ENCODE measurements at regions not wholly inside any gene's neighbourhood (a gene's known extent, or its start where the extent isn't known, plus 50 kb on each side); places are given as distances from the start of the nearest gene placed in this dataset.
"Not testable (repeated sequence)": the region's sequence is repeated elsewhere in the genome, so short reads cannot be mapped to it uniquely, and the experiment has no call there.

DNA sequence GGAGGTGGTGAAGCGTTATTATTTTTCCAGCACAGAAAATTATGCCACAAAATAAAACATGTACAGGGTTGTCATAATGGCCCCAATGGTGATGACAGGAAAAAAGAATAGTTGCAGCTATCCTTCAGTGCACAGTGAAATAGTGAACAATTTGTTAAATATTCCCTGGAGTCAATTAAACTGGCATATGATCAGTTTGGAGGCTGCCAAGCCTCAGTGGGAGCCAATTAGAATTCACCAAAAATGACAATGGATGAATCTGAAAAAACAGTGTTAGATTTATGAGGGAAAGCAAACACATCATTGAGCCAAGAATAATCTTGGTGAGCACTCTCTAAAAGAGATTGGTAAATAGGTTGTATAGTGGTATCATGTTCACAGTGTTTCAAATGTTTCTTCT is 146.3 kb downstream of the OTUD1 start:
- Histone ChIP-seq H3K9me3 (ENCODE audit: control insufficient read depth in 5 of 5, low read length in 5 of 5) (no peaks in the 10 kb centered on the region), H3K9ac (ENCODE audit: low read length in 5 of 5) (no peak overlapping the region), H3K4me3 (ENCODE audit: low read depth in 1 of 5, low read length in 5 of 5) (no peak overlapping the region), H3K27ac (ENCODE audit: low read depth, low read length) (no peak overlapping the region), H3K4me1 (ENCODE audit: control insufficient read depth in 5 of 5, insufficient read depth in 5 of 5, low read length in 5 of 5) (no peaks in the 10 kb centered on the region), H3K36me3 (ENCODE audit: control insufficient read depth in 5 of 5, insufficient read depth in 5 of 5, low read length in 5 of 5) (no peaks in the 10 kb centered on the region), H3K27me3 (ENCODE audit: control insufficient read depth in 5 of 5, insufficient read depth in 4 of 5, low read length in 5 of 5) (no peaks in the 10 kb centered on the region)

DNA sequence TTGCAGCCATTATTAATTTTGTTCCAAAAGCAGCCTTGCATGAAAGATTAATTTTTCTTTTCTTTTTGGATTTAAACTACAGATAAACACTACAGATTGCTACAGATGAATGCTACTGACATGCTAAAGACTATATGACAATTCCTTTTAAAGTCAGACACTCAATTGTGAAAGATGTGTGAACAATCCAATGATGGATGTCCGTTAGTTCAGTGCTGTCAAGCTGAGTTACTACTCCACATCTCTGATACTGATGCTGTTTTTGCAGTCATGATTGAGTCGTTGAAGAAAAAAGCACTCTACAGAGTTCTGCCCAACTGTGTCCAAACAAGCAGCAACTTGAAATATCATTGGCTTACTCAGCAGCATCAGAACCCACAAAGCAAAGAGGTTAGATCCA is 146.8 kb downstream of the OTUD1 start:
- H3K9ac ChIP-seq (ENCODE audit: low read length in 5 of 5): no peak overlapping the region
- H3K36me3 ChIP-seq (ENCODE audit: control insufficient read depth in 5 of 5, insufficient read depth in 5 of 5, low read length in 5 of 5): no peaks in the 10 kb centered on the region
- no peaks in the 10 kb centered on the region for H3K9me3 ChIP-seq (ENCODE audit: control insufficient read depth in 5 of 5, low read length in 5 of 5)
- H3K27me3 ChIP-seq (ENCODE audit: control insufficient read depth in 5 of 5, insufficient read depth in 4 of 5, low read length in 5 of 5): no peaks in the 10 kb centered on the region
- H3K27ac ChIP-seq (ENCODE audit: low read depth, low read length): no peak overlapping the region
- no peak overlapping the region for H3K4me3 ChIP-seq (ENCODE audit: low read depth in 1 of 5, low read length in 5 of 5)
- no peaks in the 10 kb centered on the region for H3K4me1 ChIP-seq (ENCODE audit: control insufficient read depth in 5 of 5, insufficient read depth in 5 of 5, low read length in 5 of 5)

- not testable (repeated sequence) for H3K9me3 ChIP-seq (ENCODE audit: control insufficient read depth in 5 of 5, low read length in 5 of 5); H3K36me3 ChIP-seq (ENCODE audit: control insufficient read depth in 5 of 5, insufficient read depth in 5 of 5, low read length in 5 of 5); H3K4me3 ChIP-seq (ENCODE audit: low read depth in 1 of 5, low read length in 5 of 5); H3K27ac ChIP-seq (ENCODE audit: low read depth, low read length); H3K9ac ChIP-seq (ENCODE audit: low read length in 5 of 5); H3K27me3 ChIP-seq (ENCODE audit: control insufficient read depth in 5 of 5, insufficient read depth in 4 of 5, low read length in 5 of 5); H3K4me1 ChIP-seq (ENCODE audit: control insufficient read depth in 5 of 5, insufficient read depth in 5 of 5, low read length in 5 of 5)
Measured at GRCh38 chr10:23595278-23595677, 156.4 kb downstream of the OTUD1 start.

- H3K9ac ChIP-seq (ENCODE audit: low read length in 5 of 5): no peak overlapping the region
- no peak overlapping the region for H3K27ac ChIP-seq (ENCODE audit: low read depth, low read length)
- H3K36me3 ChIP-seq (ENCODE audit: control insufficient read depth in 5 of 5, insufficient read depth in 5 of 5, low read length in 5 of 5): no peaks in the 10 kb centered on the region
- H3K27me3 ChIP-seq (ENCODE audit: control insufficient read depth in 5 of 5, insufficient read depth in 4 of 5, low read length in 5 of 5): no peaks in the 10 kb centered on the region
- no peak overlapping the region for H3K4me3 ChIP-seq (ENCODE audit: low read depth in 1 of 5, low read length in 5 of 5)
- H3K9me3 ChIP-seq (ENCODE audit: control insufficient read depth in 5 of 5, low read length in 5 of 5): no peaks in the 10 kb centered on the region
- H3K4me1 ChIP-seq (ENCODE audit: control insufficient read depth in 5 of 5, insufficient read depth in 5 of 5, low read length in 5 of 5): peaks cover 0 to 10% (median 0%) of the 10 kb centered on the region in 5 donors
Measured at GRCh38 chr10:23604613-23605012, 165.7 kb downstream of the OTUD1 start.

GRCh38 chr10:23606456-23606855 is 167.6 kb downstream of the OTUD1 start:
- Histone ChIP-seq H3K27me3 (ENCODE audit: control insufficient read depth in 5 of 5, insufficient read depth in 4 of 5, low read length in 5 of 5) (no peaks in the 10 kb centered on the region), H3K9me3 (ENCODE audit: control insufficient read depth in 5 of 5, low read length in 5 of 5) (no peaks in the 10 kb centered on the region), H3K9ac (ENCODE audit: low read length in 5 of 5) (no peak overlapping the region), H3K36me3 (ENCODE audit: control insufficient read depth in 5 of 5, insufficient read depth in 5 of 5, low read length in 5 of 5) (no peaks in the 10 kb centered on the region), H3K27ac (ENCODE audit: low read depth, low read length) (no peak overlapping the region), H3K4me3 (ENCODE audit: low read depth in 1 of 5, low read length in 5 of 5) (no peak overlapping the region), H3K4me1 (ENCODE audit: control insufficient read depth in 5 of 5, insufficient read depth in 5 of 5, low read length in 5 of 5) (peaks cover 0 to 28% (median 14%) of the 10 kb centered on the region in 5 donors)

- Histone ChIP-seq H3K36me3 (ENCODE audit: control insufficient read depth in 5 of 5, insufficient read depth in 5 of 5, low read length in 5 of 5) (no peaks in the 10 kb centered on the region), H3K4me3 (ENCODE audit: low read depth in 1 of 5, low read length in 5 of 5) (no peak overlapping the region), H3K9ac (ENCODE audit: low read length in 5 of 5) (no peak overlapping the region), H3K27ac (ENCODE audit: low read depth, low read length) (no peak overlapping the region), H3K4me1 (ENCODE audit: control insufficient read depth in 5 of 5, insufficient read depth in 5 of 5, low read length in 5 of 5) (peaks cover 0 to 31% (median 14%) of the 10 kb centered on the region in 5 donors), H3K27me3 (ENCODE audit: control insufficient read depth in 5 of 5, insufficient read depth in 4 of 5, low read length in 5 of 5) (no peaks in the 10 kb centered on the region), H3K9me3 (ENCODE audit: control insufficient read depth in 5 of 5, low read length in 5 of 5) (no peaks in the 10 kb centered on the region)
Measured at GRCh38 chr10:23608926-23609325, 170.1 kb downstream of the OTUD1 start.

- peak overlapping the region; percentile 74 for H3K27ac ChIP-seq (ENCODE audit: low read depth, low read length)
- H3K9ac ChIP-seq (ENCODE audit: low read length in 5 of 5): no peak overlapping the region
- H3K36me3 ChIP-seq (ENCODE audit: control insufficient read depth in 5 of 5, insufficient read depth in 5 of 5, low read length in 5 of 5): no peaks in the 10 kb centered on the region
- H3K4me3 ChIP-seq (ENCODE audit: low read depth in 1 of 5, low read length in 5 of 5): peak overlapping the region in 1 of 5 donors; percentile 4
- peaks cover 0 to 31% (median 14%) of the 10 kb centered on the region in 5 donors for H3K4me1 ChIP-seq (ENCODE audit: control insufficient read depth in 5 of 5, insufficient read depth in 5 of 5, low read length in 5 of 5)
- no peaks in the 10 kb centered on the region for H3K9me3 ChIP-seq (ENCODE audit: control insufficient read depth in 5 of 5, low read length in 5 of 5)
- H3K27me3 ChIP-seq (ENCODE audit: control insufficient read depth in 5 of 5, insufficient read depth in 4 of 5, low read length in 5 of 5): no peaks in the 10 kb centered on the region
Measured at GRCh38 chr10:23610626-23611307, 171.9 kb downstream of the OTUD1 start.

- Histone ChIP-seq H3K9me3 (ENCODE audit: control insufficient read depth in 5 of 5, low read length in 5 of 5) (no peaks in the 10 kb centered on the region), H3K36me3 (ENCODE audit: control insufficient read depth in 5 of 5, insufficient read depth in 5 of 5, low read length in 5 of 5) (no peaks in the 10 kb centered on the region), H3K4me1 (ENCODE audit: control insufficient read depth in 5 of 5, insufficient read depth in 5 of 5, low read length in 5 of 5) (peaks cover 0 to 31% (median 14%) of the 10 kb centered on the region in 5 donors), H3K4me3 (ENCODE audit: low read depth in 1 of 5, low read length in 5 of 5) (no peak overlapping the region), H3K9ac (ENCODE audit: low read length in 5 of 5) (no peak overlapping the region), H3K27ac (ENCODE audit: low read depth, low read length) (peak overlapping the region; percentile 74), H3K27me3 (ENCODE audit: control insufficient read depth in 5 of 5, insufficient read depth in 4 of 5, low read length in 5 of 5) (no peaks in the 10 kb centered on the region)
Measured at GRCh38 chr10:23611308-23612029, 172.6 kb downstream of the OTUD1 start.

GRCh38 chr10:23613900-23614299 is 175.0 kb downstream of the OTUD1 start:
- H3K27me3 ChIP-seq (ENCODE audit: control insufficient read depth in 5 of 5, insufficient read depth in 4 of 5, low read length in 5 of 5): no peaks in the 10 kb centered on the region
- no peak overlapping the region for H3K9ac ChIP-seq (ENCODE audit: low read length in 5 of 5)
- H3K36me3 ChIP-seq (ENCODE audit: control insufficient read depth in 5 of 5, insufficient read depth in 5 of 5, low read length in 5 of 5): no peaks in the 10 kb centered on the region
- H3K4me1 ChIP-seq (ENCODE audit: control insufficient read depth in 5 of 5, insufficient read depth in 5 of 5, low read length in 5 of 5): peaks cover 0 to 25% (median 14%) of the 10 kb centered on the region in 5 donors
- no peak overlapping the region for H3K4me3 ChIP-seq (ENCODE audit: low read depth in 1 of 5, low read length in 5 of 5)
- no peak overlapping the region for H3K27ac ChIP-seq (ENCODE audit: low read depth, low read length)
- H3K9me3 ChIP-seq (ENCODE audit: control insufficient read depth in 5 of 5, low read length in 5 of 5): no peaks in the 10 kb centered on the region

DNA sequence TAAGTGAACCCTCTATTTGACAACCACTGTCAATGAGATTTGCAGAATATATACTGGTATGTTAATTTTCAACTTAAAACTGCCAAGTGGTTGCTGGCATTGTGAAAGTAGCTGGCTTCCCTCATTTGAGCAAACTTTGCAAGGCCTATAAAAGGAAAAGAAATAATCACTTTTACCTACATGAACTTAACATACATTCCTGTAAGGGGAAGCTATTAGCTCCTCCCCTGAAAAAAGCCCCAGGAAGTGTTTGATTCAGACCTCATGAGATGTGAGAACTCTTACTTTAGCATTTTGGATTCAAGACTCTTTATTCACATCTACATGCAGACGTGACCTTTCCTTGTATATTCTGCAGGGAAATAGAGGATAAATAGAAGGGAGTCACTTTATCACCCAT is 175.6 kb downstream of the OTUD1 start:
- no peak overlapping the region for H3K27ac ChIP-seq (ENCODE audit: low read depth, low read length)
- no peaks in the 10 kb centered on the region for H3K27me3 ChIP-seq (ENCODE audit: control insufficient read depth in 5 of 5, insufficient read depth in 4 of 5, low read length in 5 of 5)
- no peak overlapping the region for H3K4me3 ChIP-seq (ENCODE audit: low read depth in 1 of 5, low read length in 5 of 5)
- H3K9ac ChIP-seq (ENCODE audit: low read length in 5 of 5): no peak overlapping the region
- peaks cover 0 to 22% (median 14%) of the 10 kb centered on the region in 5 donors for H3K4me1 ChIP-seq (ENCODE audit: control insufficient read depth in 5 of 5, insufficient read depth in 5 of 5, low read length in 5 of 5)
- no peaks in the 10 kb centered on the region for H3K9me3 ChIP-seq (ENCODE audit: control insufficient read depth in 5 of 5, low read length in 5 of 5)
- H3K36me3 ChIP-seq (ENCODE audit: control insufficient read depth in 5 of 5, insufficient read depth in 5 of 5, low read length in 5 of 5): no peaks in the 10 kb centered on the region

Data from subcutaneous abdominal adipose tissue (tissue), 5 donors.